ENCODE measurements at regions not wholly inside any gene's neighbourhood (a gene's known extent, or its start where the extent isn't known, plus 50 kb on each side); places are given as distances from the start of the nearest gene placed in this dataset.

GRCh38 chr12:14272956-14273912, 92.2 kb upstream of the ATF7IP start:
- TF ChIP-seq, protein P1, sequence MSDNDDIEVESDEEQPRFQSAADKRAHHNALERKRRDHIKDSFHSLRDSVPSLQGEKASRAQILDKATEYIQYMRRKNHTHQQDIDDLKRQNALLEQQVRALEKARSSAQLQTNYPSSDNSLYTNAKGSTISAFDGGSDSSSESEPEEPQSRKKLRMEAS (IDR thresholded peaks at IDR 0.05), result no peak
- TF ChIP-seq TAF1 (IDR thresholded peaks at IDR 0.05; ENCODE audit: low read depth) (no peak), YY1 (IDR thresholded peaks at IDR 0.05; ENCODE audit: low read depth) (no peak), EP300 (IDR thresholded peaks at IDR 0.05; ENCODE audit: borderline replicate concordance) (no peak)

Measured in Ishikawa (cell line).